Kidney (tissue), 13 donors: ENCODE measurements at regions not wholly inside any gene's neighbourhood (a gene's known extent, or its start where the extent isn't known, plus 50 kb on each side); places are given as distances from the start of the nearest gene placed in this dataset.

Experiments
- DNase-seq, 5 donors: peaks; one replicate each; pipeline ENCODE4 v3.0.0-alpha.2; 2013 to 2020
- FAIRE-seq: peaks from 2 replicates; lab custom pipeline; 2012; peaks lifted over from hg19 to GRCh38; lab: Jason Lieb, UNC
- H3K27ac ChIP-seq, 2 donors: one replicate each; pipeline ENCODE4 v1.7.0; 2013; ENCODE audit warnings: low read depth in 2 of 2, low read length in 2 of 2, inconsistent platforms in 1 of 2
- H3K27me3 ChIP-seq: one replicate; pipeline ENCODE4 v1.7.1; 2013; ENCODE audit warnings: low read length, inconsistent platforms; ENCODE audit not compliant: control insufficient read depth, insufficient read depth
- H3K36me3 ChIP-seq, 3 donors: one replicate each; pipeline versions ENCODE4 v1.7.0 to v1.7.1; 2013; ENCODE audit warnings: low read length in 3 of 3, control low read depth in 1 of 3, inconsistent platforms in 1 of 3; ENCODE audit not compliant: insufficient read depth in 3 of 3, control insufficient read depth in 2 of 3
- H3K4me1 ChIP-seq, 3 donors: one replicate each; pipeline versions ENCODE4 v1.7.0 to v1.7.1; 2013; ENCODE audit warnings: low read length in 3 of 3, inconsistent platforms in 1 of 3, low read depth in 1 of 3; ENCODE audit not compliant: control insufficient read depth in 2 of 3, insufficient read depth in 2 of 3
- H3K4me3 ChIP-seq, 3 donors: one replicate each; pipeline versions ENCODE4 v1.7.0 to v1.8.1; 2013; ENCODE audit warnings: low read length in 3 of 3, control low read depth in 1 of 3, inconsistent platforms in 1 of 3
- H3K9ac ChIP-seq, 3 donors: one replicate each; pipeline versions ENCODE4 v1.7.0 to v1.7.1; 2013; ENCODE audit warnings: low read length in 3 of 3, control low read depth in 1 of 3, inconsistent platforms in 1 of 3
- H3K9me3 ChIP-seq, 3 donors: one replicate each; pipeline versions ENCODE4 v1.7.0 to v1.7.1; 2013; ENCODE audit warnings: low read length in 3 of 3, control low read depth in 1 of 3, inconsistent platforms in 1 of 3; ENCODE audit not compliant: control insufficient read depth in 2 of 3, insufficient read depth in 1 of 3
- intact Hi-C: fragments of 100-400 bp; cut with DNase I; formaldehyde crosslinking; loops from one replicate; pipeline ENCODE4 v1.11.1; 2022
- TF ChIP-seq, protein P1 (sequence below): IDR thresholded peaks from 3 replicates; pipeline ENCODE4 v1.5.1; 2012; ENCODE audit warnings: mild to moderate bottlenecking, moderate library complexity, borderline replicate concordance; ENCODE audit not compliant: insufficient read depth; ENCODE audit errors: extremely low read depth
- donor health status: control.
- donor health status: control.
- donor health status: control.
- donor health status: control.
- donor health status: control.
- donor health status: DM: yes; HTN: yes; CAD: no.
- donor health status: Normal renal cell carcinoma (clear cell type).

DNA sequence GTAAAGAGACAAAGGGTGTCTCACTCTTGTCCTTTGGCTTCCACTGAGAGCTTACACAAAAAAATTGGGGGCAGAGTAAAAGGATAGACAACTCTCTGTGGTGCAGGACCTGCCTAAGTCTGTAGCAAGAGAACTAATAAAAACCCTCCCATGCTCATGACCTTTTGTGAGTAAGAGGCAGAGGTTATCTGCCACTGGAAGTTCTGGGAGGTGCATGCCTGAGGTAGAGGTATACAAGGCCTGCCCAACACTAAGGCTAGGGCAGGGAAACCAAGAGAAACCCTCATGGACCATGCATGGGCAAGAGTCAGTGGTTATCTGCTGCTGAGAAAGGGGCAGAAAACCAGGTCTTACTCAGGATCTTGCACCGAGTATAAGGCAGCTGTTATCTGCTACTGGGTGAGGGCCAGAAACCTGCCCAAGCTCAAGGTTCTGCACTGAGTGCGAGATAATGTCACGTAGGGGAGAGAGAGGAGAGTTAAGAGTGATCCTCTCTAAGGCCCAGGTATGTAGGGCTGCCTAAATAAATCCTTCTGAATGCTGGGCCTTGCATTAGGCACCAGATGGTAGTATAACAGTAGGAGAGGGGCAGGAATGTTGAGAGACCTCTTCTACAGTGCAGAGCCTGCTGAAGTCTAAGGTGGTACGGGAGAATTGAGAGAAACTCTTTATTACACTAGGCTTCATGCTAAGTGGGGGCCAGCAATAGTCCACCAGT lies 143.4 kb downstream of the MACROH2A1 start:
- Histone ChIP-seq H3K4me1 (no peaks in the 10 kb centered on the region), H3K4me3 (no peak overlapping the region), H3K36me3 (no peaks in the 10 kb centered on the region), H3K9me3 (no peaks in the 10 kb centered on the region), H3K27ac (no peak overlapping the region), H3K27me3 (no peaks in the 10 kb centered on the region), H3K9ac (no peak overlapping the region)
- FAIRE-seq: no peak
- intact Hi-C loops: no loop called here
- TF ChIP-seq, protein P1, sequence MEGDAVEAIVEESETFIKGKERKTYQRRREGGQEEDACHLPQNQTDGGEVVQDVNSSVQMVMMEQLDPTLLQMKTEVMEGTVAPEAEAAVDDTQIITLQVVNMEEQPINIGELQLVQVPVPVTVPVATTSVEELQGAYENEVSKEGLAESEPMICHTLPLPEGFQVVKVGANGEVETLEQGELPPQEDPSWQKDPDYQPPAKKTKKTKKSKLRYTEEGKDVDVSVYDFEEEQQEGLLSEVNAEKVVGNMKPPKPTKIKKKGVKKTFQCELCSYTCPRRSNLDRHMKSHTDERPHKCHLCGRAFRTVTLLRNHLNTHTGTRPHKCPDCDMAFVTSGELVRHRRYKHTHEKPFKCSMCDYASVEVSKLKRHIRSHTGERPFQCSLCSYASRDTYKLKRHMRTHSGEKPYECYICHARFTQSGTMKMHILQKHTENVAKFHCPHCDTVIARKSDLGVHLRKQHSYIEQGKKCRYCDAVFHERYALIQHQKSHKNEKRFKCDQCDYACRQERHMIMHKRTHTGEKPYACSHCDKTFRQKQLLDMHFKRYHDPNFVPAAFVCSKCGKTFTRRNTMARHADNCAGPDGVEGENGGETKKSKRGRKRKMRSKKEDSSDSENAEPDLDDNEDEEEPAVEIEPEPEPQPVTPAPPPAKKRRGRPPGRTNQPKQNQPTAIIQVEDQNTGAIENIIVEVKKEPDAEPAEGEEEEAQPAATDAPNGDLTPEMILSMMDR: no peak
- no peak for DNase-seq

DNA sequence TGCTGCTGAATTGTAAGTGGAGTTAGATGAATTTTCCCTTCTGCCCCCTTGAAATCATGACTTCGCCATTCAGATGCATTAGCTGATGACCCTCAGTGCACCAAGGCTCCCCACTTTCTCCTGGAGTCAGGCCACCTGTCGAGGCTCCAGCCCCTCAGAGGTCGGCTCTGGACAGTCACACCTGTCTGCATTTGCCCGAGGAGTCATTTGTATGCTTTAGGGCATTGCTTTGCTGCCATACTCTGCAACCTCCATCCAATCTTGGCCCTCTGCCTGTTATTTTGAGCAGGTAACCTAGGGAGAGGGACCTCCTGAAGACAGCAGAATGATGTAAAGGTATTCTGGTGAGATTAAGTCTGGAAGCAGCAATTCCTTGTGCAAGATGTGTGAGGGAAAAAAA lies 144.8 kb downstream of the MACROH2A1 start:
- Histone ChIP-seq H3K9ac (no peak overlapping the region), H3K27ac (no peak overlapping the region), H3K27me3 (no peaks in the 10 kb centered on the region), H3K4me1 (no peaks in the 10 kb centered on the region), H3K9me3 (no peaks in the 10 kb centered on the region), H3K4me3 (no peak overlapping the region), H3K36me3 (no peaks in the 10 kb centered on the region)
- DNase-seq (no peak), FAIRE-seq (no peak)
- TF ChIP-seq, protein P1: no peak
- intact Hi-C loops: no loop called here

DNA sequence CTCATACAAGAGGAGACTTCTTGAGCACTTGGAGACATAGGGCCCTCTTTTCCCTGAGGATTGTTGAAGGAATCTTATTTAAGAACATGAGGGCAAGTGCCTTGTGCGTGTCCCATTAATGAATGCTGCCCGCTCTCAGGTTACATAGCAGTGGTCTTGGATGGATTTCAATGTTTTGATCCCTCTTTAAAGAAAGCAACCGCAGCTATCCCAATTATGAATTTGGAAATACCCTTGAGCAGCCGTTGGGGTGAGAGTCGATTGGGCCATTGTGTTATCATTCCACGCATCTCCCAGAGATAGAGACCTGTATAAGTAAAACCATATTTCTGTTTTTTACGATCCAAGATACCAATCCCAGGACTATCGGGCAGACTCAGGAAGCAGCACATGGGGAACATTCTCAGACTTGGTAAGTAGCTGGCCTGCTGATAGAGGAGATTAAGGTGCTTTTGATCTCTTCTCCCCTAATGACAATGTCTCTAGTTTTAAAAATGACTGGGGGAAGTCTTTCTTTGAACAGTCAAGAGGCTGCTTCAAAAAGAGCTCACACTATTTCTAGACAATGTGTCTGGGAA lies 145.3 kb downstream of the MACROH2A1 start:
- H3K27me3 ChIP-seq: no peaks in the 10 kb centered on the region
- H3K9me3 ChIP-seq: no peaks in the 10 kb centered on the region
- H3K4me3 ChIP-seq: no peak overlapping the region
- TF ChIP-seq, protein P1: no peak
- H3K4me1 ChIP-seq: no peaks in the 10 kb centered on the region
- H3K27ac ChIP-seq: no peak overlapping the region
- no peak for FAIRE-seq
- intact Hi-C loops: no loop called here
- no peaks in the 10 kb centered on the region for H3K36me3 ChIP-seq
- H3K9ac ChIP-seq: no peak overlapping the region
- DNase-seq: no peak
